GM18861 (cell line): ENCODE measurements at regions not wholly inside any gene's neighbourhood (a gene's known extent, or its start where the extent isn't known, plus 50 kb on each side); places are given as distances from the start of the nearest gene placed in this dataset.
"Not testable (repeated sequence)": the region's sequence is repeated elsewhere in the genome, so short reads cannot be mapped to it uniquely, and the experiment has no call there.

Experiments used
- ATAC-seq: cut with Tn5 transposase; IDR thresholded peaks from one replicate; pipeline ENCODE4 v1.9.1; 2021; ENCODE audit not compliant: unreplicated experiment

DNA sequence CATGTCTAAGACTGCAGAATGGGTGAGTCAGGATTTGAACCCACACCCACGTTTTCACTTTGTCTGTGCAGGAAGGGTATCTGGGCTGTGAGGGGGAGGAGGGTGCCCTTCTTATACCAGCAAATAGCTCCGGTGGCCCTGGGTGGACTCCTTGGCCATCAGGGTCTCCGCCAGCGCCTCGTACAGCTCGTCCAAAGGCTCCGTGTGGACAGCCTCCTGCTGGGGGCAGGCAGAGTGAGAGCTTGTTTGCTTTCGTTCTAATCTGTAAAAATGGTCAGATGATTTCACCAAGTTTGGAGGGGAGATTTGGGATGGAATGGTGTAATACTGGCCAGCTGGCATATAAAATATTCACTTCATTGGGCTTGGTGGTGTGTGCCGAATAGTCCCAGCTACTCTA lies 111.7 kb upstream of the CCZ1B start:
- not testable (repeated sequence) for ATAC-seq

GRCh38 chr7:6938284-6938683 lies 112.2 kb upstream of the CCZ1B start:
- not testable (repeated sequence) for ATAC-seq

DNA sequence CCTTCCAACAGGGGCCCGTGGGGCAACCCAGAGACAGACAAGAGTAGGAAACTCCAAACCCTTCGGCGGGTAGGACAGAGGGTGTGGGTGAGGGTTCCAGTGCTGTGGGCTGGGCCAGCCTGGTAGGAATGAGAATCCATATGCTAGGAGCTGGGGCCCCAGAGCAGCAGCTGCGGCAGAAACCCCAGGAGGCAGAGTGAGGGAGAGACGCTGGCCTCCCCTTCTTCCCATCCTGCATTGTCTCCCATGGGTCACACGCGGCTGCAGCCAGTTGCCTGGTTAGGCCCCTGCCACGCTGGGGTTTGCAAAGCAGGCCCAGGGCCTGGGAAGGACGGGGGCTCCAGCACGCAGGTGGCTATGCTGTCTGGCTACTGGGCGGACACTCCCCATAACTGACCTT lies 113.1 kb upstream of the CCZ1B start:
- ATAC-seq = not testable (repeated sequence)

DNA sequence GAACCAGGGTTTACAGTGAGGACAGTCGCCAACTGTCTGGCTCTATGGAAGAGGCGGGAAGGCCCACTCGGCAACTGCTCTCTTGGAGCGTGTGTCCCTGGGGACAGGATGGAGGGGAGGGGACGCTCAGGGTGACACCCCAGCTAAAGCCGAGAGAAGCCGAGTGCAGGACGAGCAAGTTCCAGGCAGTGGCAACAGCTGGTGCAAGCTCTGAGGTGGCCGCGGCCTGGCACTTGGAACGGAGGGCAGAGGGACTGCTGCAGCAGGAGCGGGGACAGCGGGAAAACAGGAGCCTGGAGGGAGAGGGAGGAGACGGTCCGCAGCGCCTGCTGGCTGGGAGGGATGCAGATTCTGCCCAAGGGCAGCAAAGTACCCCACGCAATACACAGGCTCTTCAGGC lies 113.8 kb upstream of the CCZ1B start:
- ATAC-seq = not testable (repeated sequence)

- ATAC-seq = not testable (repeated sequence)
These were observed 120.8 kb upstream of the CCZ1B start for GRCh38 chr7:6946873-6947272.

DNA sequence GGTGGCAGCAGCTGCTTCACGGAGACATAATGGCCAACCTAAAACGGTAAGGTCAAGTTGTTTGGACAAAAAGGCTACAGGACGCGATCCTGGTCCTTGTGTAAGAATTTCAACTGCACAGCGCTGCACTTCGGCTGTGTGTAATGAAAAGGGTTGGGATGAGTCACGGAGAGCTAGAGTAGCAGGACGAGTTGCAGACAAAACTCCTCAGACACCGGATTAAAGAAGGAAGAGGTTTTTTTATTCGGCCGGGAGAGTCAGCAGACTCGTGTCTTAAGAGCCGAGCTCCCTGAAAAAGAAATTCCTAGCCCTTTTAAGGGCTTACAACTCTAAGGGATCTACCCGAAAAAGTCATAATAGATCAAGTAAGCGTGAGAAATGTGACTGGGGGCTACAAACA lies 124.2 kb upstream of the CCZ1B start:
- not testable (repeated sequence) for ATAC-seq

GRCh38 chr7:6951553-6951952 lies 125.5 kb upstream of the CCZ1B start:
- not testable (repeated sequence) for ATAC-seq

- not testable (repeated sequence) for ATAC-seq
These were observed 127.2 kb upstream of the CCZ1B start for GRCh38 chr7:6953138-6953797.

GRCh38 chr7:6953798-6954181 lies 127.7 kb upstream of the CCZ1B start:
- ATAC-seq = not testable (repeated sequence)

DNA sequence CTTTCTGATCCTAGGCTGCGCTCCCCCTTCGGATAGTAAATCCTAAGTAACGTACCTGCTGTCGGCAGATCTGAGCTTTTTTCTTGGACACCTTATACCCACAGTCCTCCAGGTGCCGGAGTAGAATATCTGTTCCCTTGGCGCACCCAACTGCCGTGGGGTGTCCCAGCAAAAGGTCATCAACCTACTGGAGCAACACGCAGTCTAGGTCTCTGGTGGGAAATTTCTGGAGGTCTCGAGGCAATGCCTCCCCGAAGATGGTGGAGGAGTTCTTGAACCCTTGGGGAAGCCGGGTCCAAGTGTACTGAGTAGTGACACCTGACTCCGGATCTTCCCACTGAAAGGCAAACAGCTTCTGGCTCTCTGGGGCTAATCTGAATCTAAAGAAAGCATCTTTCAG lies 129.3 kb upstream of the CCZ1B start:
- not testable (repeated sequence) for ATAC-seq

GRCh38 chr7:6955990-6956566 lies 130.0 kb upstream of the CCZ1B start:
- not testable (repeated sequence) for ATAC-seq

GRCh38 chr7:6958371-6958770 lies 132.3 kb upstream of the CCZ1B start:
- not testable (repeated sequence) for ATAC-seq

- ATAC-seq = not testable (repeated sequence)
These were observed 133.9 kb upstream of the CCZ1B start for GRCh38 chr7:6959942-6960341.

- not testable (repeated sequence) for ATAC-seq
These were observed 136.8 kb upstream of the CCZ1B start for GRCh38 chr7:6962871-6963270.

DNA sequence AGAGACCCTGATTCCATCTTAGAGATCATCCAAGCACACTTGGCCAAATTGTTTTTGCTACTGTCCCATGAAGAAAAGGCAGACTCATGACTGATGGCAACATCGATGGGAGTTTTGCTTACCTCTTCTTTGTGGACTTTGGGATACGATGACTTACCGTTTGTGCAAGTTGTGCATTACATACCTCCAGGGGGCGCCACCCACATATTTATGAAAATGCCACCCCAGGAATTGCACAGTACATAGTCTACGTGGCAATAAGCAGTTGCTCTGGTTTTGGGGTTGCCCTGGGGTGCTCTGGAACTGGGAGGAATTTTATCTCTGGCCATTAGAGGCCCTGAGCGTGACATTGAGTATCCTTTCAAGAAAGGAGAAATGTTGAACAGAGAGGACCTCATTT lies 139.0 kb upstream of the CCZ1B start:
- not testable (repeated sequence) for ATAC-seq

- not testable (repeated sequence) for ATAC-seq
These were observed 144.1 kb upstream of the CCZ1B start for GRCh38 chr7:6970180-6970579.

GRCh38 chr7:6974876-6975275 lies 148.8 kb upstream of the CCZ1B start:
- ATAC-seq = not testable (repeated sequence)

- ATAC-seq = not testable (repeated sequence)
These were observed 149.3 kb upstream of the CCZ1B start for GRCh38 chr7:6975346-6975745.

DNA sequence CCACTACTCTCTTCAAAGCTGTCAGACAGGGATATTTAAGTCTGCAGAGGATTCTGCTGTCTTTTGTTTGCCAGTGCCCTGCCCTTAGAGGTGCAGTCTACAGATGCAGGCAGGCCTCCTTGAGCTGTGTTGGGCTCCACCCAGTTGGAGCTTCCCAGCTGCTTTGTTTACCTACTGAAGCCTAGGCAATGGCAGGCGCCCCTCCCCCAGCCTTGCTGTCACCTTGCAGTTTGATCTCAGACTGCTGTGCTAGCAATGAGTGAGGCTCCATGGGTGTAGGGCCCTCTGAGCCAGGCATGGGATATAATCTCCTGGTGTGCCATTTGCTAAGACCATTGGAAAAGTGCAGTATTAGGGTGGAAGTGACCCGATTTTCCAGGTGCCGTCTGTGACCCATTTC lies 151.3 kb upstream of the CCZ1B start:
- not testable (repeated sequence) for ATAC-seq

DNA sequence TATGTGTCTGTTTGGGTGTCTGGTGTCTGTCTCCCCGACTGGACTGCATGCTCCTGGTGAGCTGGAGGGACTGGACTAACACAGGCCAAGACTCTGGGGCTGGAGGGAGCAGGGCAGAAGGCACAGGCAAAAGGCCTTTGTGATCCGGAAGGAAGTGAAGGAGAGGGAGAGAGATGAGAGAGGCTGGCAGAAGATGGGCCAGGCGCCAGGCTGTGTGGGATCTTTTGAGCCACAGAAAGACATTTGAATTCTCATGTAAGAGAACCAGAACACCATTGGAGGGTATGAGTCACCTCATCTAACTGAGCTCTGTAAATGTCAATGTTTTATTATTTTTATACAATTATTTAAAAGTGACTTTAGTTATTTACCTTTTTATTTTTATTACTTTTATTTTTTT lies 152.3 kb upstream of the CCZ1B start:
- not testable (repeated sequence) for ATAC-seq

GRCh38 chr7:6979456-6979855 lies 153.4 kb upstream of the CCZ1B start:
- ATAC-seq = not testable (repeated sequence)

DNA sequence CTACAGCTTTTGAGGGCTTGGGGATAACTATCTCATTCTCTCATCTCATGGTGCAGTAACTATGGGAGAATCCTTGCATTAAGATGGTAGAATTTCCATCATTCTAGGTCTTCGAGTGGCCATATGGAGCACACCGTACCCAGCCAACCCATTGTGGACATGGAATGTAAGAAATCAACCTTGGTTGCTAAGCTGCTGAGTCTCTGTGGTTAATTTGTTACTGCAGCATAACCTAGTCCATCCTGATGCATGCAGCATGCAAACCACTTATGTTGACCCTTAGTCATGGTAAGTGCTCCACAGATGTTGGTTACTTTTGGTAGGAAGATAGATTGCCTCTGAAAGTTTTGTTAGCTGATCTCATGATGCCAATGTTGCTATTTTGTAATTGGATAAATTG lies 156.3 kb upstream of the CCZ1B start:
- ATAC-seq = not testable (repeated sequence)

GRCh38 chr7:6986892-6987291 lies 160.8 kb upstream of the CCZ1B start:
- not testable (repeated sequence) for ATAC-seq
